ENCODE measurements at regions not wholly inside any gene's neighbourhood (a gene's known extent, or its start where the extent isn't known, plus 50 kb on each side); places are given as distances from the start of the nearest gene placed in this dataset.

GRCh38 chr16:5971106-5971505 lies 873.5 kb upstream of the EEF2KMT start:
- TF ChIP-seq ZFP3 (CRISPR knock-in tag; IDR thresholded peaks at IDR 0.05) (no peak), ARNTL (CRISPR knock-in tag; IDR thresholded peaks at IDR 0.05; ENCODE audit: borderline replicate concordance, low read depth) (no peak), CREB5 (CRISPR knock-in tag; IDR thresholded peaks at IDR 0.05; ENCODE audit: low read depth) (no peak), PATZ1 (CRISPR knock-in tag; IDR thresholded peaks at IDR 0.05; ENCODE audit: borderline replicate concordance) (no peak), ISL1 (CRISPR knock-in tag; IDR thresholded peaks at IDR 0.05) (no peak), RARB (CRISPR knock-in tag; IDR thresholded peaks at IDR 0.05) (no peak), PPARA (CRISPR knock-in tag; IDR thresholded peaks at IDR 0.05; ENCODE audit: borderline replicate concordance) (no peak), ZNF8 (CRISPR knock-in tag; IDR thresholded peaks at IDR 0.05) (no peak), BACH2 (CRISPR knock-in tag; IDR thresholded peaks at IDR 0.05; ENCODE audit: borderline replicate concordance) (no peak), GLIS3 (CRISPR knock-in tag; IDR thresholded peaks at IDR 0.05) (no peak)

Measured in SK-N-SH treated with all-trans-retinoic acid at 6 μM for 48 hours (cell line).